ENCODE measurements at regions not wholly inside any gene's neighbourhood (a gene's known extent, or its start where the extent isn't known, plus 50 kb on each side); places are given as distances from the start of the nearest gene placed in this dataset.
"Not testable (repeated sequence)": the region's sequence is repeated elsewhere in the genome, so short reads cannot be mapped to it uniquely, and the experiment has no call there.

- Mint-ChIP-seq H3K9me3 (peaks cover 3% of the 10 kb centered on the region), H3K27me3 (ENCODE audit: insufficient read depth) (peaks cover 8% of the 10 kb centered on the region), H3K4me3 (no peak overlapping the region), H3K4me1 (no peaks in the 10 kb centered on the region), H3K36me3 (ENCODE audit: low read depth) (no peaks in the 10 kb centered on the region), H3K27ac (no peak overlapping the region)
- no peak for DNase-seq
- Histone ChIP-seq H3K27me3 (ENCODE audit: control insufficient read depth, insufficient read depth, low read length, poor library complexity, severe bottlenecking) (no peaks in the 10 kb centered on the region), H3K27ac (ENCODE audit: low read depth, low read length) (no peak overlapping the region), H3K4me3 (ENCODE audit: low read length) (no peak overlapping the region), H3K9me3 (ENCODE audit: control insufficient read depth, low read length) (peaks cover 12% of the 10 kb centered on the region), H3K36me3 (ENCODE audit: control insufficient read depth, insufficient read depth, low read length) (no peaks in the 10 kb centered on the region), H3K4me1 (ENCODE audit: control insufficient read depth, insufficient read depth, low read length) (no peaks in the 10 kb centered on the region), H3K9ac (ENCODE audit: extremely low read depth, low read length, poor library complexity, severe bottlenecking) (no peak overlapping the region)
- 86% methylated on average over 1 of the region's 1 CpG; no CpG with 5 or more reads in 1 of the 2 experiments for WGBS, 2 experiments (ENCODE audit: insufficient coverage in 1 of 2, insufficient read length in 1 of 2)
- no peak for TF ChIP-seq CTCF (conservative IDR thresholded peaks at IDR 0.05)
Observed at GRCh38 chr9:102185962-102186361, 447.5 kb upstream of the GRIN3A start.

GRCh38 chr9:102185371-102185770, 446.9 kb upstream of the GRIN3A start:
- no peaks in the 10 kb centered on the region for H3K36me3 ChIP-seq (ENCODE audit: control insufficient read depth, insufficient read depth, low read length)
- no peak overlapping the region for H3K4me3 ChIP-seq (ENCODE audit: low read length)
- WGBS, 2 experiments (ENCODE audit: insufficient coverage in 1 of 2, insufficient read length in 1 of 2) = 89 to 95% methylated on average over 2 of the region's 2 CpGs
- H3K9me3 ChIP-seq (ENCODE audit: control insufficient read depth, low read length) = peaks cover 18% of the 10 kb centered on the region
- Mint-ChIP-seq H3K9me3 (peaks cover 3% of the 10 kb centered on the region), H3K36me3 (ENCODE audit: low read depth) (no peaks in the 10 kb centered on the region), H3K27ac (no peak overlapping the region), H3K27me3 (ENCODE audit: insufficient read depth) (peaks cover 8% of the 10 kb centered on the region), H3K4me3 (no peak overlapping the region), H3K4me1 (no peaks in the 10 kb centered on the region)
- H3K27ac ChIP-seq (ENCODE audit: low read depth, low read length) = no peak overlapping the region
- no peak for TF ChIP-seq CTCF (conservative IDR thresholded peaks at IDR 0.05)
- H3K4me1 ChIP-seq (ENCODE audit: control insufficient read depth, insufficient read depth, low read length) = no peaks in the 10 kb centered on the region
- no peak overlapping the region for H3K9ac ChIP-seq (ENCODE audit: extremely low read depth, low read length, poor library complexity, severe bottlenecking)
- no peaks in the 10 kb centered on the region for H3K27me3 ChIP-seq (ENCODE audit: control insufficient read depth, insufficient read depth, low read length, poor library complexity, severe bottlenecking)
- no peak for DNase-seq

GRCh38 chr9:102178811-102179210, 440.4 kb upstream of the GRIN3A start:
- Histone ChIP-seq H3K9me3 (ENCODE audit: control insufficient read depth, low read length) (peaks cover 35% of the 10 kb centered on the region), H3K36me3 (ENCODE audit: control insufficient read depth, insufficient read depth, low read length) (no peaks in the 10 kb centered on the region), H3K27ac (ENCODE audit: low read depth, low read length) (no peak overlapping the region), H3K9ac (ENCODE audit: extremely low read depth, low read length, poor library complexity, severe bottlenecking) (no peak overlapping the region), H3K4me1 (ENCODE audit: control insufficient read depth, insufficient read depth, low read length) (no peaks in the 10 kb centered on the region), H3K4me3 (ENCODE audit: low read length) (no peak overlapping the region), H3K27me3 (ENCODE audit: control insufficient read depth, insufficient read depth, low read length, poor library complexity, severe bottlenecking) (no peaks in the 10 kb centered on the region)
- WGBS, 2 experiments (ENCODE audit: insufficient coverage in 1 of 2, insufficient read length in 1 of 2) = 76 to 86% methylated on average over 1 to 3 of the region's 3 CpGs
- no peak for TF ChIP-seq CTCF (conservative IDR thresholded peaks at IDR 0.05)
- Mint-ChIP-seq H3K4me3 (no peak overlapping the region), H3K27ac (no peak overlapping the region), H3K9me3 (peaks cover 21% of the 10 kb centered on the region), H3K4me1 (no peaks in the 10 kb centered on the region), H3K36me3 (ENCODE audit: low read depth) (no peaks in the 10 kb centered on the region), H3K27me3 (ENCODE audit: insufficient read depth) (no peaks in the 10 kb centered on the region)
- DNase-seq = no peak

GRCh38 chr9:102174202-102174601, 435.8 kb upstream of the GRIN3A start:
- not testable (repeated sequence) for H3K27ac Mint-ChIP-seq; H3K27me3 ChIP-seq (ENCODE audit: control insufficient read depth, insufficient read depth, low read length, poor library complexity, severe bottlenecking); H3K27me3 Mint-ChIP-seq (ENCODE audit: insufficient read depth); H3K4me1 Mint-ChIP-seq; DNase-seq; H3K27ac ChIP-seq (ENCODE audit: low read depth, low read length); H3K4me1 ChIP-seq (ENCODE audit: control insufficient read depth, insufficient read depth, low read length); H3K36me3 Mint-ChIP-seq (ENCODE audit: low read depth); H3K9ac ChIP-seq (ENCODE audit: extremely low read depth, low read length, poor library complexity, severe bottlenecking); H3K36me3 ChIP-seq (ENCODE audit: control insufficient read depth, insufficient read depth, low read length); H3K4me3 Mint-ChIP-seq; H3K4me3 ChIP-seq (ENCODE audit: low read length)
- H3K9me3 ChIP-seq (ENCODE audit: control insufficient read depth, low read length) = peaks cover 20% of the 10 kb centered on the region
- H3K9me3 Mint-ChIP-seq = peaks cover 32% of the 10 kb centered on the region
- WGBS, 2 experiments (ENCODE audit: insufficient coverage in 1 of 2, insufficient read length in 1 of 2) = 85 to 100% methylated on average over 3 to 8 of the region's 8 CpGs
